HL-60 (cell line): ENCODE measurements at regions not wholly inside any gene's neighbourhood (a gene's known extent, or its start where the extent isn't known, plus 50 kb on each side); places are given as distances from the start of the nearest gene placed in this dataset.

ENCODE experiments used
- POLR2AphosphoS5 ChIP-seq: IDR thresholded peaks from 2 replicates; pipeline ENCODE4 v1.6.1; 2012; ENCODE audit warnings: low read depth
- TF ChIP-seq, protein P1 (sequence below): IDR thresholded peaks from 2 replicates; pipeline ENCODE4 v1.6.1; 2012; ENCODE audit warnings: low read depth; ENCODE audit not compliant: insufficient replicate concordance
- TF ChIP-seq, protein P2 (sequence below): IDR thresholded peaks from one replicate; pipeline ENCODE4 v1.5.1; 2011; ENCODE audit warnings: low read length, control low read depth, inconsistent platforms; ENCODE audit not compliant: insufficient read depth

DNA sequence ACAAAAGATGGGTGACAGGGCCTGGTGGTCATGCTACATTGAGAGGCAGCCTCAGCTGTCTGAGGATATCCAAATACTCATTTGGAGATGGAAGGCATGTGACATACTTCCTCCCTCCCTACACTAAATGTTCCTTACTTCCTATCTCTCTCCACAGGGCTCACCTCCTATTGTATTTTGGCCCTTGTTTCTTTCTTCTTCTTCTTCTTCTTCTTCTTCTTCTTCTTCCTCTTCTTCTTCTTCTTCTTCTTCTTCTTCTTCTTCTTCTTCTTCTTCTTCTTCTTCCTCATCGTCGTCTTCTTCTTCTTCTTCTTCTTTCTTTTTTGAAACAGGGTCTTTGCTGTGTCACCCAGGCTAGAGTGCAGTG is 71.8 kb upstream of the POMP start:
- TF ChIP-seq, protein P1, sequence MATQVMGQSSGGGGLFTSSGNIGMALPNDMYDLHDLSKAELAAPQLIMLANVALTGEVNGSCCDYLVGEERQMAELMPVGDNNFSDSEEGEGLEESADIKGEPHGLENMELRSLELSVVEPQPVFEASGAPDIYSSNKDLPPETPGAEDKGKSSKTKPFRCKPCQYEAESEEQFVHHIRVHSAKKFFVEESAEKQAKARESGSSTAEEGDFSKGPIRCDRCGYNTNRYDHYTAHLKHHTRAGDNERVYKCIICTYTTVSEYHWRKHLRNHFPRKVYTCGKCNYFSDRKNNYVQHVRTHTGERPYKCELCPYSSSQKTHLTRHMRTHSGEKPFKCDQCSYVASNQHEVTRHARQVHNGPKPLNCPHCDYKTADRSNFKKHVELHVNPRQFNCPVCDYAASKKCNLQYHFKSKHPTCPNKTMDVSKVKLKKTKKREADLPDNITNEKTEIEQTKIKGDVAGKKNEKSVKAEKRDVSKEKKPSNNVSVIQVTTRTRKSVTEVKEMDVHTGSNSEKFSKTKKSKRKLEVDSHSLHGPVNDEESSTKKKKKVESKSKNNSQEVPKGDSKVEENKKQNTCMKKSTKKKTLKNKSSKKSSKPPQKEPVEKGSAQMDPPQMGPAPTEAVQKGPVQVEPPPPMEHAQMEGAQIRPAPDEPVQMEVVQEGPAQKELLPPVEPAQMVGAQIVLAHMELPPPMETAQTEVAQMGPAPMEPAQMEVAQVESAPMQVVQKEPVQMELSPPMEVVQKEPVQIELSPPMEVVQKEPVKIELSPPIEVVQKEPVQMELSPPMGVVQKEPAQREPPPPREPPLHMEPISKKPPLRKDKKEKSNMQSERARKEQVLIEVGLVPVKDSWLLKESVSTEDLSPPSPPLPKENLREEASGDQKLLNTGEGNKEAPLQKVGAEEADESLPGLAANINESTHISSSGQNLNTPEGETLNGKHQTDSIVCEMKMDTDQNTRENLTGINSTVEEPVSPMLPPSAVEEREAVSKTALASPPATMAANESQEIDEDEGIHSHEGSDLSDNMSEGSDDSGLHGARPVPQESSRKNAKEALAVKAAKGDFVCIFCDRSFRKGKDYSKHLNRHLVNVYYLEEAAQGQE, result no peak
- TF ChIP-seq, protein P2, sequence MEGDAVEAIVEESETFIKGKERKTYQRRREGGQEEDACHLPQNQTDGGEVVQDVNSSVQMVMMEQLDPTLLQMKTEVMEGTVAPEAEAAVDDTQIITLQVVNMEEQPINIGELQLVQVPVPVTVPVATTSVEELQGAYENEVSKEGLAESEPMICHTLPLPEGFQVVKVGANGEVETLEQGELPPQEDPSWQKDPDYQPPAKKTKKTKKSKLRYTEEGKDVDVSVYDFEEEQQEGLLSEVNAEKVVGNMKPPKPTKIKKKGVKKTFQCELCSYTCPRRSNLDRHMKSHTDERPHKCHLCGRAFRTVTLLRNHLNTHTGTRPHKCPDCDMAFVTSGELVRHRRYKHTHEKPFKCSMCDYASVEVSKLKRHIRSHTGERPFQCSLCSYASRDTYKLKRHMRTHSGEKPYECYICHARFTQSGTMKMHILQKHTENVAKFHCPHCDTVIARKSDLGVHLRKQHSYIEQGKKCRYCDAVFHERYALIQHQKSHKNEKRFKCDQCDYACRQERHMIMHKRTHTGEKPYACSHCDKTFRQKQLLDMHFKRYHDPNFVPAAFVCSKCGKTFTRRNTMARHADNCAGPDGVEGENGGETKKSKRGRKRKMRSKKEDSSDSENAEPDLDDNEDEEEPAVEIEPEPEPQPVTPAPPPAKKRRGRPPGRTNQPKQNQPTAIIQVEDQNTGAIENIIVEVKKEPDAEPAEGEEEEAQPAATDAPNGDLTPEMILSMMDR, result no peak
- no peak for TF ChIP-seq POLR2AphosphoS5
